ENCODE measurements at regions not wholly inside any gene's neighbourhood (a gene's known extent, or its start where the extent isn't known, plus 50 kb on each side); places are given as distances from the start of the nearest gene placed in this dataset.

- Histone ChIP-seq H3K27ac (no peak overlapping the region), H3K9me3 (ENCODE audit: severe bottlenecking) (no peaks in the 10 kb centered on the region), H3K36me3 (no peaks in the 10 kb centered on the region), H3K4me3 (ENCODE audit: low read depth, low read length) (no peak overlapping the region), H3K27me3 (ENCODE audit: insufficient read depth, low read depth, severe bottlenecking) (no peaks in the 10 kb centered on the region)
- no peak for DNase-seq
- no peak for TF ChIP-seq CTCF (IDR thresholded peaks at IDR 0.05; ENCODE audit: low read depth, low read length)
Observed at GRCh38 chr12:90246688-90247087, 538.0 kb upstream of the ATP2B1 start.

- Histone ChIP-seq H3K36me3 (no peaks in the 10 kb centered on the region), H3K27ac (no peak overlapping the region), H3K27me3 (ENCODE audit: insufficient read depth, low read depth, severe bottlenecking) (no peaks in the 10 kb centered on the region), H3K4me3 (ENCODE audit: low read depth, low read length) (no peak overlapping the region), H3K9me3 (ENCODE audit: severe bottlenecking) (no peaks in the 10 kb centered on the region)
- TF ChIP-seq CTCF (IDR thresholded peaks at IDR 0.05; ENCODE audit: low read depth, low read length), result no peak
- no peak for DNase-seq
Observed at GRCh38 chr12:90245391-90245790, 536.8 kb upstream of the ATP2B1 start.

- no peak overlapping the region for H3K27ac ChIP-seq
- H3K9me3 ChIP-seq (ENCODE audit: severe bottlenecking), result no peaks in the 10 kb centered on the region
- no peak for DNase-seq
- no peak overlapping the region for H3K4me3 ChIP-seq (ENCODE audit: low read depth, low read length)
- TF ChIP-seq CTCF (IDR thresholded peaks at IDR 0.05; ENCODE audit: low read depth, low read length), result no peak
- H3K36me3 ChIP-seq, result no peaks in the 10 kb centered on the region
- H3K27me3 ChIP-seq (ENCODE audit: insufficient read depth, low read depth, severe bottlenecking), result no peaks in the 10 kb centered on the region
Observed at GRCh38 chr12:90244232-90244631, 535.6 kb upstream of the ATP2B1 start.

DNA sequence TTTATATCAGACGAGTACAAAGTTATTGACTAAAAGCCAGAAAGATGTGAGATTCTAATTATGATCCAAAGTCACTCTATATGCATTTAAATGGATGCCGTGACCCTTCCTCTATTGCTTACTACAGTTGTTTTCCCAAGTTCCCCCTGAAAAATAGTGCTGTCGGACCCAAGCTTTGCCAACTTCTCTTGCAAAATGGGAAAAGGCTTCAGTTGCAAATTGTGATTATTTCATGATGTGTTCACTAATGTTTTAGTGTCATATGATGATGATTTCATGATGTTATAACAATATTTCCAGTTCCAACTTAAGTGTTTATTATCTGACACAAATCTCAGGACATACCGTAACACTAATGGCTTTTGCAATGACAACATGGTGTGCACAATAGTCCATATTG is 534.6 kb upstream of the ATP2B1 start:
- Histone ChIP-seq H3K27ac (no peak overlapping the region), H3K9me3 (ENCODE audit: severe bottlenecking) (no peaks in the 10 kb centered on the region), H3K27me3 (ENCODE audit: insufficient read depth, low read depth, severe bottlenecking) (no peaks in the 10 kb centered on the region)

DNA sequence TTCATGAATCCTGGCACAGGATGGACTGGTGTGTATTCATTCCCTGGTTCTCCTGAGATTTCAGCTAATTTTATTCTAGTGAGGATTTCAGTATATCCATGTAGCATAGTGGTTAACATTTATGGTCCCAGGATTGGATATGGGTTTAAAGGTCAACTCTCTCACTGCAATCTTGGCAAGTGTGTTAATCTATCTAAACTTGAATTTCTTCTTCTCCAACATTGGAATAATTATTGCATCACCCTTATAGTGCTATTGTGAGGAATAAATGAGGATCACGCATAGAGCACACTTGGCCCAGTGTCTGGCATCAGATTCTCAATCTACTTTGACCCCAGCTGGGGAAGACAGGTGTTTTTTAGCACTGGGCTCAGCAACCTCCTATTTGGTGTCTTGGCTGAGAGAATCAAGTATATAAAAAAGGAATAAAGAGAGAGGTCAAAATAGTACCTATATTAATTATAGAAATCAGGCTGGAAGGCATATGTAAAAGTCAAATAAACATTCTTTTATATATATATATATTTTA is 531.2 kb upstream of the ATP2B1 start:
- no peak overlapping the region for H3K4me3 ChIP-seq (ENCODE audit: low read depth, low read length)
- H3K27me3 ChIP-seq (ENCODE audit: insufficient read depth, low read depth, severe bottlenecking), result no peaks in the 10 kb centered on the region
- no peak for DNase-seq
- TF ChIP-seq CTCF (IDR thresholded peaks at IDR 0.05; ENCODE audit: low read depth, low read length), result no peak
- no peaks in the 10 kb centered on the region for H3K9me3 ChIP-seq (ENCODE audit: severe bottlenecking)
- no peak overlapping the region for H3K27ac ChIP-seq
- H3K36me3 ChIP-seq, result no peaks in the 10 kb centered on the region

More for the DNA sequence above, 534.6 kb upstream of the ATP2B1 start:
- TF ChIP-seq CTCF (IDR thresholded peaks at IDR 0.05; ENCODE audit: low read depth, low read length), result no peak
- no peak for DNase-seq
- no peak overlapping the region for H3K4me3 ChIP-seq (ENCODE audit: low read depth, low read length)
- H3K36me3 ChIP-seq, result no peaks in the 10 kb centered on the region

GRCh38 chr12:90238663-90239271 is 530.1 kb upstream of the ATP2B1 start:
- Histone ChIP-seq H3K27me3 (ENCODE audit: insufficient read depth, low read depth, severe bottlenecking) (no peaks in the 10 kb centered on the region), H3K9me3 (ENCODE audit: severe bottlenecking) (no peaks in the 10 kb centered on the region), H3K27ac (no peak overlapping the region), H3K4me3 (ENCODE audit: low read depth, low read length) (no peak overlapping the region), H3K36me3 (no peaks in the 10 kb centered on the region)
- no peak for DNase-seq
- no peak for TF ChIP-seq CTCF (IDR thresholded peaks at IDR 0.05; ENCODE audit: low read depth, low read length)
